HEK293T (cell line): ENCODE measurements at regions not wholly inside any gene's neighbourhood (a gene's known extent, or its start where the extent isn't known, plus 50 kb on each side); places are given as distances from the start of the nearest gene placed in this dataset.

Experiments used
- ARNT ChIP-seq: fragments of 450-650 bp; IDR thresholded peaks from 2 replicates; pipeline ENCODE4 v1.6.1; 2017; ENCODE audit warnings: mild to moderate bottlenecking
- BHLHE40 ChIP-seq: fragments of 450-650 bp; IDR thresholded peaks from 2 replicates; pipeline ENCODE4 v1.6.1; 2016; ENCODE audit warnings: mild to moderate bottlenecking, moderate library complexity, borderline replicate concordance
- FOXK2 ChIP-seq: fragments of 450-650 bp; IDR thresholded peaks from 2 replicates; pipeline ENCODE4 v1.6.1; 2016; ENCODE audit warnings: mild to moderate bottlenecking
- FOXM1 ChIP-seq: fragments of 450-650 bp; IDR thresholded peaks from 2 replicates; pipeline ENCODE4 v1.6.1; 2017; ENCODE audit warnings: mild to moderate bottlenecking, borderline replicate concordance
- HDGF ChIP-seq: fragments of 450-650 bp; IDR thresholded peaks from 2 replicates; pipeline ENCODE4 v1.6.1; 2017; ENCODE audit warnings: antibody characterized with exemption, borderline replicate concordance
- L3MBTL2 ChIP-seq: fragments of 450-650 bp; conservative IDR thresholded peaks from 2 replicates; pipeline ENCODE4 v1.6.1; 2016; ENCODE audit warnings: mild to moderate bottlenecking
- LEF1 ChIP-seq: fragments of 450-650 bp; IDR thresholded peaks from 2 replicates; pipeline ENCODE4 v1.6.1; 2017; ENCODE audit warnings: mild to moderate bottlenecking, borderline replicate concordance
- NFRKB ChIP-seq: fragments of 450-650 bp; IDR thresholded peaks from 2 replicates; pipeline ENCODE4 v1.6.1; 2016; ENCODE audit warnings: mild to moderate bottlenecking, moderate library complexity
- SP1 ChIP-seq: fragments of 450-650 bp; IDR thresholded peaks from 2 replicates; pipeline ENCODE4 v1.6.1; 2017
- SUZ12 ChIP-seq: fragments of 450-650 bp; IDR thresholded peaks from 2 replicates; pipeline ENCODE4 v1.6.1; 2016; ENCODE audit warnings: mild to moderate bottlenecking
- TARDBP ChIP-seq: fragments of 450-650 bp; IDR thresholded peaks from 2 replicates; pipeline ENCODE4 v1.6.1; 2016
- ZNF384 ChIP-seq: fragments of 450-650 bp; IDR thresholded peaks from 2 replicates; pipeline ENCODE4 v1.6.1; 2016

DNA sequence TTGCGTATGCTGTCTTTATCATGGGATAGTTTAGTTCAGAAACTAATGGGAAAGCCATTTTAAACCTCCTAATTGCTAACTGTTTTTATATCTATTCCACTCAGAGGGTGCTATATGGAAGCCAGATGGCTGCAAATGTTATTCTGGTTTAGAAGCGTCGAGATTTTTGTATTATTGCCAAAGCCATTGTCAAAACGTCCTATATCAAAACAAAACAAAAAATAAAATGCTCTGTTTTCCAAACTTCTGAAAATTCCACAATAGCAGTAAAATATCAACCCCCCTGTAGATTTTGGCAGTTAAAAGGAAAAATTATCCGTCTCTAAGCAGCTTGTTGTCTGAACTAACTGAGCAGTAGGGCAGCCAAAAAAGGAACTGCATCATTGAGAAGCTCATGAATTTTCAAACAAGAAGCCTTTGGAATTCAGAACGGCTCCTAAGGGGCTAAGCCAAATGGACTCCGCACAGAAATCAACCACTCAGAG, 195.4 kb upstream of the CWC22 start:
- TF ChIP-seq FOXK2 (no peak), TARDBP (no peak), FOXM1 (no peak), BHLHE40 (no peak), NFRKB (no peak), SP1 (no peak), HDGF (no peak), ARNT (no peak), L3MBTL2 (no peak), ZNF384 (no peak), LEF1 (no peak), SUZ12 (no peak)
